Spinal cord (tissue), 9 donors: ENCODE measurements at regions not wholly inside any gene's neighbourhood (a gene's known extent, or its start where the extent isn't known, plus 50 kb on each side); places are given as distances from the start of the nearest gene placed in this dataset.

Experiments
- DNase-seq, 6 donors: peaks; one replicate each; pipeline versions ENCODE4 v3.0.0 to v3.0.0-alpha.2; 2013 to 2015; ENCODE audit warnings: low spot score in 6 of 6, low read depth in 4 of 6
- H3K27ac ChIP-seq: one replicate; pipeline ENCODE4 v1.5.1; 2013; ENCODE audit warnings: low read depth, low read length, control low read depth
- H3K27me3 ChIP-seq: one replicate; pipeline ENCODE4 v1.6.1; 2013; ENCODE audit warnings: low read length; ENCODE audit not compliant: control insufficient read depth, insufficient read depth
- H3K36me3 ChIP-seq: one replicate; pipeline ENCODE4 v1.6.1; 2013; ENCODE audit warnings: low read length; ENCODE audit not compliant: control insufficient read depth, insufficient read depth
- H3K4me1 ChIP-seq: one replicate; pipeline ENCODE4 v1.6.1; 2013; ENCODE audit warnings: low read length; ENCODE audit not compliant: control insufficient read depth, insufficient read depth
- H3K4me3 ChIP-seq: one replicate; pipeline ENCODE4 v1.5.1; 2013; ENCODE audit warnings: low read depth, low read length, control low read depth
- H3K9me3 ChIP-seq: one replicate; pipeline ENCODE4 v1.6.1; 2013; ENCODE audit warnings: low read length; ENCODE audit not compliant: control insufficient read depth, insufficient read depth
- WGBS: methylation state at CpG from one replicate; pipeline ENCODE4 v1.1.5; 2013; ENCODE audit warnings: missing lambda C conversion rate; ENCODE audit not compliant: insufficient coverage; 5-methylcytosine and 5-hydroxymethylcytosine counted together
- donor health status: healthy.

DNA sequence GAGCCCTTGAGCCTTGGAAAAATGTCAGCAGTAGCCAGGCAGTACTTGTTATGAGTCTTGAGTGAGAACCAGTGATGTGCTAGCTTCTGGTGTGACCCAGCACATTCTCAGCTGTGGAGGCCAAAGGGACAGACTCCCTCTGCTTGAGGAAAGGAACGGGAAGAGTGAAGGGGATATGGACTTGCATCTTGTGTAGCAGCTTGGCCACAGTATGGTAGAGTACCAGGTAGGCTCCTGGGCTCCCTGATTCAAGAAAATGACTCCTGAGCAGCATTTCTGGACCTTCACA, 1601.9 kb upstream of the ADGRL3 start:
- no peaks in the 10 kb centered on the region for H3K4me1 ChIP-seq
- no peak for DNase-seq
- H3K36me3 ChIP-seq = no peaks in the 10 kb centered on the region
- H3K27ac ChIP-seq = no peak overlapping the region
- H3K4me3 ChIP-seq = no peak overlapping the region
- no peaks in the 10 kb centered on the region for H3K27me3 ChIP-seq
- H3K9me3 ChIP-seq = no peaks in the 10 kb centered on the region
- 100% methylated on average over 1 of the region's 1 CpG for WGBS

DNA sequence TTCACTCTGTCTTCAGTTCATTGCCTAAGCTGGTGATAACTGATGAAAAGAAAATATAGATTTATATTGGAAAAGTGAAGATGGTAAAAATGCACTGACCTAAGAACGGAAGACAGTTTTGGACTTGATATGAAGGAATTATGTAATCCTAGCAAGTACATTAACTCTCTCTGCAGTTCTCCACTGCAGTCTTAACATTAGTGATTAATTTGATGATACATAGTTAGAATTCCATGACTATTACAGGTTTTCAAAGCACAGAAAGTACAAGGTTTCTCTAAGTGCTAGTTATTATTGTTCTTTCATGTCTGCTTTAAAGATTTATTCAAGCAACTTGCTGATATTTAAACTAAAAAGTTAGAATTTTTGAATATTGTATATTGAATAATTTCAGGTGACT, 1591.7 kb upstream of the ADGRL3 start:
- Histone ChIP-seq H3K27me3 (no peaks in the 10 kb centered on the region), H3K4me3 (no peak overlapping the region), H3K9me3 (no peaks in the 10 kb centered on the region), H3K27ac (no peak overlapping the region), H3K36me3 (no peaks in the 10 kb centered on the region), H3K4me1 (no peaks in the 10 kb centered on the region)
- no CpG with 5 or more reads among the region's 1 CpG for WGBS
- no peak for DNase-seq

DNA sequence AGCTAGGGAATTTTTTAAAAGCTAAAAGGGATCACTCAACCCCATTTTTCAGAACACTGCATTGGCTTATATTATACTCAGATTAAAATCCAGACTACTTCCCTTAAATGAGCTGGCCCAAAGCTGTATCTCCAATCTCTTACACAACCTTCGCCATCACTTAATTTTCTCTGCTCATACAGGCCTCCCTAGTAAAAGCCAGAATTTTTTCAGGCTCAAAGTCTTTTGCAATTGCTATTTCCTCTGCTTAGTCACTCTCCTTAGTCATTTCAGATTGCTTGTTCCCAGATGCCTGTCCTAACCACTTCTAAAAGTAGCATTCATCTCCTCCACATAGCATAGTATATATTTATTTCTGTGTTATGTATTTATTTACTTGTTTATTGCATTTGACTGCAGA, 1587.9 kb upstream of the ADGRL3 start:
- no peaks in the 10 kb centered on the region for H3K9me3 ChIP-seq
- no peaks in the 10 kb centered on the region for H3K27me3 ChIP-seq
- H3K4me3 ChIP-seq = no peak overlapping the region
- WGBS = 95% methylated on average over 1 of the region's 1 CpG
- H3K36me3 ChIP-seq = no peaks in the 10 kb centered on the region
- DNase-seq = no peak
- H3K27ac ChIP-seq = no peak overlapping the region
- H3K4me1 ChIP-seq = no peaks in the 10 kb centered on the region

DNA sequence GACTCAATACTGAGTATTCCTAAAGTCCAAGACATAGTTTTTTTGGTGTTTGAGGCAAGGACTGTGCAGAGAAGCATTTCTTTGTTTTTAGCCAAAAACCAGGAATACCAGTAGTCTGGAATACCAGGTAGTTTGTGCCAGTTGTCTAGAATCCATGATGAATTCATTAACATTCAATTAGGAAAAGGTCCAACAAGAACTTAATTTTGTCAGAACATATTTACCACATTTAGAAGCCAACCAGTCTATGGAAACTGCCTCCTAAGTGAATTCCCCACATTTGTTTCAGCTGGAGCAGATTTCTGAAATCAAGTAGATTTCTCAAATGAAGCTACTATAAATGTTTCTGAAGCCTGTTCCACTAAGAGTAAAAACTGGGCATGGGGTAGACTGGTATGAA, 1584.8 kb upstream of the ADGRL3 start:
- no peaks in the 10 kb centered on the region for H3K36me3 ChIP-seq
- H3K4me3 ChIP-seq = no peak overlapping the region
- H3K27me3 ChIP-seq = no peaks in the 10 kb centered on the region
- no peak overlapping the region for H3K27ac ChIP-seq
- no peaks in the 10 kb centered on the region for H3K4me1 ChIP-seq
- DNase-seq = peak in 2 of 6 donors; percentile 4 to 74
- no peaks in the 10 kb centered on the region for H3K9me3 ChIP-seq

DNA sequence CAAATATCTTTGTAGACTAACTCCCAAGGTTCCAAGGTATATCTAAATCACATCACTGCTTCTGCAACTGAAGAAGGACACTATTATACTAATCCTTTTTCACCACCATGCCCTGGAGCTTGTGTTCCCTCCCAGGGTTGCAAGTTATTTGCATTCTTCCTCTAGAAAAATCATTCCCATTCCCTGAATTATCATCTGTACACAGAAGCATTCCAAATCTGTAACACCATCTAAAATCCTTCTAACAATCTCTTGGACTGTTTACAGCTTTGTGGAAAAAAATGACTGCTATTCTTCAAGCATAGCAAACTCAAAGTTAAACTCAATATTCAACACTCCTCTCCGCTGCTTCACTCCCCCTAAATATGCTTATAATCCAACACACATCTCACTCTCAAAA, 1570.8 kb upstream of the ADGRL3 start:
- Histone ChIP-seq H3K27ac (no peak overlapping the region), H3K4me3 (no peak overlapping the region), H3K4me1 (no peaks in the 10 kb centered on the region), H3K27me3 (no peaks in the 10 kb centered on the region), H3K36me3 (no peaks in the 10 kb centered on the region), H3K9me3 (no peaks in the 10 kb centered on the region)
- 89% methylated on average over 1 of the region's 1 CpG for WGBS
- DNase-seq = no peak

DNA sequence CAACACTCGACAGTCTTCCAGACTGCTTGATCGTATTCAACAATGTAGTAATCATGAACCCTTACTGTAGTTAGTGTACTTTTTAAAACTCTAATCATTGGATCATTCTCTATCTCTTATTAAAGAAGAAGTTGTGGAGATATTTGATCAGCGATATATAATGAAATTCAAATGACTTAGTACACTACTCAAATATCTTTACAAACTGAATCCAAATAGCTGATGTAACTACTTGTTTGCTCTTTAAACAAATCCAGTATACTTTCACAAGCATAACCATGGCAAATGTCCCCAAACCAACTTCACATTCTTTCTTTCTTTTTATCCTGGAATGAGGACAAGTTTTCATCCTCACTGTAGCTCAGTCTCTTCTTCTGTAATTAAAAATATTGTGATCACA, 1569.9 kb upstream of the ADGRL3 start:
- DNase-seq = no peak
- Histone ChIP-seq H3K27me3 (no peaks in the 10 kb centered on the region), H3K27ac (no peak overlapping the region), H3K4me3 (no peak overlapping the region), H3K4me1 (no peaks in the 10 kb centered on the region), H3K9me3 (no peaks in the 10 kb centered on the region), H3K36me3 (no peaks in the 10 kb centered on the region)
- WGBS = no CpG with 5 or more reads among the region's 3 CpGs

DNA sequence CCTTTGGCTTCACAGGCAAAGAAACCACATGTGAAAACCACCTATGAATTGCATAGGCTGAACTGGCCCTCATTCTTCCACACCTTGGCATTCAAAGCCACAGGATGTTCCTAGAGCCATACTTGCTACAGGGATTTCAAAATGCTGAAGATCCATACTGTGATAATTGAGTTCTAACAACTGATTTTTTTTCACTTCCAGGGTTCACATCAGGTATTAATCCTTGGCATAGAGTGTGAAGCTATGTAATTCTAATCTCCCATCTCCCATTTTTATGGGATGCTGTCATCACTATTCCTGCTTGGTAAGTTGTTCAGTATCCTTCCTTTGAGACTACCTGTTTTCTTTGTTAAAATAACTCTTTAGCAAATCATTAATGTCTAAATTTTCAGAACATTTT, 1569.2 kb upstream of the ADGRL3 start:
- no peaks in the 10 kb centered on the region for H3K4me1 ChIP-seq
- H3K27me3 ChIP-seq = no peaks in the 10 kb centered on the region
- no peak overlapping the region for H3K4me3 ChIP-seq
- no peak for DNase-seq
- no peak overlapping the region for H3K27ac ChIP-seq
- no peaks in the 10 kb centered on the region for H3K36me3 ChIP-seq
- H3K9me3 ChIP-seq = no peaks in the 10 kb centered on the region

DNA sequence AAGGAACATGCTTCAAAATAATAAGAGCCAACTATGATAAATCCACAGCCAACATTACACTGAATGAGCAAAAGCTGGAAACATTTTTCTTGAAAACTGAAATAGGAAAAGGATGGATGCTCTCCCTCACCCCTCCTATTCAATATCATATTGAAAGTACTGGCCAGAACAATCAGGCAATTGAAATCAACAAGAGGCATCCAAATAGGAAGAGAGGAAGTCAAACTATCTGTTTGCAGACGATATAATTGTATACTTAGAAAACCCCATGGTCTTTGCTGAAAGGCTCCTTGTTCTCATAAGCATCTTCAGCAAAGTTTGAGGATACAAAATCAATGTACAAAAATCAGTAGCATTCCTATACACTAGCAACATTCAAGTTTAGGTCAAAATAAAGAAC, 1562.5 kb upstream of the ADGRL3 start:
- no peak overlapping the region for H3K27ac ChIP-seq
- no peaks in the 10 kb centered on the region for H3K4me1 ChIP-seq
- no peak for DNase-seq
- no CpG with 5 or more reads among the region's 1 CpG for WGBS
- H3K4me3 ChIP-seq = no peak overlapping the region
- H3K36me3 ChIP-seq = no peaks in the 10 kb centered on the region
- no peaks in the 10 kb centered on the region for H3K27me3 ChIP-seq
- H3K9me3 ChIP-seq = no peaks in the 10 kb centered on the region

DNA sequence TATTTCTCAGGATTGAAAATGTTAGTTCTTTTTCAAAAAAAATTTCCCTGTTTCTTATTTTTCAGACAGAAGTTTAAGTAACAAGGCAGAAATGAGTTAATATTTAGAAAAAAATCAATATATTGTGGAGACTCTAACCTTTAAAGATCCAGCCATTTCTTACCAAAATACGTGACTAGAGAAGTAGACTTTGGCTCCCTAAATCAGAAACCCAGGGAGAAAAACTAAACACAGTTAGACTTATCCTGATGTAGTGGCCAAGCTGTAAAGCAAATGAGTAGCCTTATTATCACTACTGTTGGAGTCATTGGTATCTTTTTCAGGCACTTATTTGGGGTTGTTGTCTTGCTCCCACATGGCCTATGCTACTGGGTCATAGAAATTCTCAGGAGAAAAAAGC, 1556.4 kb upstream of the ADGRL3 start:
- Histone ChIP-seq H3K9me3 (no peaks in the 10 kb centered on the region), H3K4me3 (no peak overlapping the region), H3K27me3 (no peaks in the 10 kb centered on the region), H3K4me1 (no peaks in the 10 kb centered on the region), H3K27ac (no peak overlapping the region), H3K36me3 (no peaks in the 10 kb centered on the region)
- no peak for DNase-seq
- WGBS = no CpG with 5 or more reads among the region's 1 CpG

DNA sequence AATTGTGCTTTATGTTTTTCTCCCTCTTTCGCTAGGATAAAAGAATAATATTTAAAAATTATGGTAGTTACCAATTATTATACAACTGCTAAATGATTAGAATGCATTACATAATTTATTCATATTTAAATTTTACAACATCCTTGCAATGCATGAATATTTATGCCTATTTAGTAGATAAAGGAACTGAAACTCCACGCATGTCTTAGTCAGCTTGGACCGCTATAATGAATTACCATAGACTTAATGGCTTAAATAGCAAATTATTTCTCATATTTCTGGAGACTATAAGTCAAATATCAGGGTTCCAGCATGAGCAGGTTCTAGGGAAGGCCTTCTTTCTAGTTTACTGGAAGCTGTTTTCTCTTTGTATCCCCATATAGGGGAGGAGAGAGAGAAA, 1555.4 kb upstream of the ADGRL3 start:
- Histone ChIP-seq H3K4me3 (no peak overlapping the region), H3K27ac (no peak overlapping the region), H3K9me3 (no peaks in the 10 kb centered on the region), H3K4me1 (no peaks in the 10 kb centered on the region), H3K27me3 (no peaks in the 10 kb centered on the region), H3K36me3 (no peaks in the 10 kb centered on the region)
- DNase-seq = no peak
- no CpG with 5 or more reads among the region's 3 CpGs for WGBS

DNA sequence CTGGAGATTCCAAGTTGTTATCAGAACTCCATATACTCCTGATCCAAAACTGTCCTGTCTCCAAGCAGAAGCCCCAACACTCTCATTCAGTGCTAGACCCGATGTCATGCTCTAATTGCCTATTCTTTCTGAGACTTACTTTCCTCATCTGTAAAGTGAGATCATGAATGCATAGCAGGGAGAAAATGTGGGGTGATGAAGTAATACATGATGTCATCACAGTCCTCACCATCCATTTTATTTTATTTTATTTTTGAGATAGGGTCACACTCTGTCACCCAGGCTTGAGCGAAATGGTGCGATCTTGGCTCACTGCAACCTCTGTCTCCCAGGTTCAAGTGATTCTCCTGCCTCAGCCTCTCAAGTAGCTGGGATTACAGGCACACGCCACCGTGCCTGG, 1554.0 kb upstream of the ADGRL3 start:
- no peaks in the 10 kb centered on the region for H3K36me3 ChIP-seq
- 100% methylated on average over 2 of the region's 5 CpGs for WGBS
- no peak for DNase-seq
- no peak overlapping the region for H3K27ac ChIP-seq
- H3K4me3 ChIP-seq = no peak overlapping the region
- H3K4me1 ChIP-seq = no peaks in the 10 kb centered on the region
- no peaks in the 10 kb centered on the region for H3K9me3 ChIP-seq
- no peaks in the 10 kb centered on the region for H3K27me3 ChIP-seq
